Mesenchymal stem cell (in vitro differentiated cells and primary cell): ENCODE measurements at regions not wholly inside any gene's neighbourhood (a gene's known extent, or its start where the extent isn't known, plus 50 kb on each side); places are given as distances from the start of the nearest gene placed in this dataset.
"Not testable (repeated sequence)": the region's sequence is repeated elsewhere in the genome, so short reads cannot be mapped to it uniquely, and the experiment has no call there.

Experiments
- DNase-seq: peaks from one replicate; pipeline ENCODE4 v3.0.0-alpha.2; 2013
- H2AFZ ChIP-seq: one replicate; pipeline ENCODE4 v1.6.1; 2013; ENCODE audit warnings: low read depth, mild to moderate bottlenecking, control low read depth, inconsistent platforms, low read length, moderate library complexity
- H2AK5ac ChIP-seq: 2 replicates; pipeline ENCODE4 v1.6.1; 2013; ENCODE audit warnings: low read length, moderate library complexity, mild to moderate bottlenecking, inconsistent platforms; ENCODE audit not compliant: severe bottlenecking
- H2BK120ac ChIP-seq: one replicate; pipeline ENCODE4 v1.6.1; 2013; ENCODE audit warnings: low read depth, mild to moderate bottlenecking, inconsistent platforms, low read length, moderate library complexity
- H2BK12ac ChIP-seq, 2 experiments: one replicate each; pipeline ENCODE4 v1.6.1; 2013; ENCODE audit warnings: inconsistent platforms in 2 of 2, low read length in 2 of 2, mild to moderate bottlenecking in 2 of 2, moderate library complexity in 2 of 2, control low read depth in 1 of 2
- H2BK15ac ChIP-seq: one replicate; pipeline ENCODE4 v1.6.1; 2013; ENCODE audit warnings: mild to moderate bottlenecking, low read depth, inconsistent platforms; ENCODE audit not compliant: poor library complexity, severe bottlenecking
- H2BK5ac ChIP-seq: 2 replicates; pipeline ENCODE4 v1.6.1; 2013; ENCODE audit warnings: low read depth, mild to moderate bottlenecking, low read length, control low read depth, inconsistent platforms; ENCODE audit not compliant: poor library complexity, severe bottlenecking
- H3K14ac ChIP-seq, 2 experiments: one replicate each; pipeline ENCODE4 v1.6.1; 2013; ENCODE audit warnings: inconsistent platforms in 2 of 2, low read length in 2 of 2, control low read depth in 1 of 2, mild to moderate bottlenecking in 1 of 2, moderate library complexity in 1 of 2
- H3K18ac ChIP-seq, 2 experiments: one replicate each; pipeline ENCODE4 v1.6.1; 2013; ENCODE audit warnings: inconsistent platforms in 2 of 2, low read length in 2 of 2, control low read depth in 1 of 2, low read depth in 1 of 2, mild to moderate bottlenecking in 1 of 2
- H3K23ac ChIP-seq, 2 experiments: one replicate each; pipeline ENCODE4 v1.6.1; 2013; ENCODE audit warnings: inconsistent platforms in 2 of 2, low read length in 2 of 2, mild to moderate bottlenecking in 2 of 2, moderate library complexity in 2 of 2, control low read depth in 1 of 2
- H3K27ac ChIP-seq: 2 replicates; pipeline ENCODE4 v1.5.1; 2013; ENCODE audit warnings: mild to moderate bottlenecking, moderate library complexity, low read length, control low read depth, inconsistent platforms; ENCODE audit not compliant: poor library complexity, severe bottlenecking
- H3K27me3 ChIP-seq, 2 experiments: 2 replicates each; pipeline versions ENCODE4 v1.6.1 to v1.7.0; 2013; ENCODE audit warnings: low read length in 2 of 2, mild to moderate bottlenecking in 2 of 2, moderate library complexity in 2 of 2, control low read depth in 1 of 2, inconsistent platforms in 1 of 2; ENCODE audit not compliant: control insufficient read depth in 1 of 2, insufficient read depth in 1 of 2
- H3K36me3 ChIP-seq, 2 experiments: 2 replicates each; pipeline versions ENCODE4 v1.6.1 to v1.7.0; 2013; ENCODE audit warnings: low read length in 2 of 2, control low read depth in 1 of 2, inconsistent platforms in 1 of 2, low read depth in 1 of 2, mild to moderate bottlenecking in 1 of 2; ENCODE audit not compliant: insufficient read depth in 2 of 2, control insufficient read depth in 1 of 2
- H3K4ac ChIP-seq, 2 experiments: one replicate each; pipeline ENCODE4 v1.6.1; 2013; ENCODE audit warnings: inconsistent platforms in 2 of 2, low read length in 2 of 2, mild to moderate bottlenecking in 2 of 2, moderate library complexity in 2 of 2, control low read depth in 1 of 2, low read depth in 1 of 2
- H3K4me1 ChIP-seq: 2 replicates; pipeline ENCODE4 v1.6.1; 2013; ENCODE audit warnings: low read depth, low read length, control low read depth; ENCODE audit not compliant: control insufficient read depth, insufficient read depth
- H3K4me2 ChIP-seq: 2 replicates; pipeline ENCODE4 v1.6.1; 2013; ENCODE audit warnings: low read length, mild to moderate bottlenecking, inconsistent platforms; ENCODE audit not compliant: poor library complexity, severe bottlenecking
- H3K4me3 ChIP-seq, 2 experiments: 2 replicates each; pipeline versions ENCODE4 v1.5.1 to v1.7.0; 2013; ENCODE audit warnings: low read length in 2 of 2, mild to moderate bottlenecking in 2 of 2, control low read depth in 1 of 2, low read depth in 1 of 2; ENCODE audit not compliant: insufficient read depth in 1 of 2
- H3K79me1 ChIP-seq: replicated peaks from 2 replicates; pipeline ENCODE4 v1.6.1; 2013; ENCODE audit warnings: mild to moderate bottlenecking, control low read depth, low read length, inconsistent platforms; ENCODE audit not compliant: poor library complexity, severe bottlenecking
- H3K9ac ChIP-seq: 2 replicates; pipeline ENCODE4 v1.7.0; 2013; ENCODE audit warnings: mild to moderate bottlenecking, low read length, moderate library complexity
- H3K9me3 ChIP-seq: 2 replicates; pipeline ENCODE4 v1.7.0; 2013; ENCODE audit warnings: mild to moderate bottlenecking, low read length; ENCODE audit not compliant: control insufficient read depth
- H4K8ac ChIP-seq: one replicate; pipeline ENCODE4 v1.6.1; 2013; ENCODE audit warnings: inconsistent platforms, mild to moderate bottlenecking, low read length, moderate library complexity
- H4K91ac ChIP-seq: one replicate; pipeline ENCODE4 v1.6.1; 2013; ENCODE audit warnings: mild to moderate bottlenecking, low read length, inconsistent platforms
- WGBS: methylation state at CpG from one replicate; pipeline ENCODE4 v1.1.7; 2013; ENCODE audit warnings: mixed read lengths; 5-methylcytosine and 5-hydroxymethylcytosine counted together

- Histone ChIP-seq H3K4me1 (no peaks in the 10 kb centered on the region), H3K4ac (no peak overlapping the region), H3K14ac (no peak overlapping the region), H3K9ac (no peak overlapping the region), H2BK120ac (no peak overlapping the region), H2BK5ac (no peak overlapping the region), H3K18ac (no peak overlapping the region), H2AFZ (no peak overlapping the region), H3K23ac (no peak overlapping the region), H3K79me1 (no peaks in the 10 kb centered on the region), H4K91ac (no peak overlapping the region), H3K27me3 (no peaks in the 10 kb centered on the region), H4K8ac (no peak overlapping the region), H3K9me3 (no peaks in the 10 kb centered on the region), H2BK15ac (no peak overlapping the region), H3K36me3 (no peaks in the 10 kb centered on the region), H3K27ac (no peak overlapping the region), H2BK12ac (no peak overlapping the region), H2AK5ac (no peak overlapping the region), H3K4me3 (no peak overlapping the region), H3K4me2 (no peak overlapping the region)
- DNase-seq, result no peak
Observed at GRCh38 chr1:86641318-86641717, 63.1 kb upstream of the SH3GLB1 start.

- H2BK120ac ChIP-seq, H3K79me1 ChIP-seq, DNase-seq, H2AK5ac ChIP-seq, H2BK5ac ChIP-seq, H3K14ac ChIP-seq, H3K4me1 ChIP-seq, H2BK12ac ChIP-seq, H3K23ac ChIP-seq, H3K27me3 ChIP-seq, H3K9ac ChIP-seq, H3K4me3 ChIP-seq, H3K36me3 ChIP-seq, H3K18ac ChIP-seq, H3K9me3 ChIP-seq, H2BK15ac ChIP-seq, H3K27ac ChIP-seq, H4K8ac ChIP-seq, H3K4ac ChIP-seq, H3K4me2 ChIP-seq, H2AFZ ChIP-seq, H4K91ac ChIP-seq: not testable (repeated sequence)
- 94% methylated on average over 4 of the region's 5 CpGs for WGBS
Observed at GRCh38 chr1:86644655-86645054, 59.7 kb upstream of the SH3GLB1 start.

GRCh38 chr1:86645851-86646250, 58.5 kb upstream of the SH3GLB1 start:
- Histone ChIP-seq H3K79me1 (no peaks in the 10 kb centered on the region), H4K8ac (no peak overlapping the region), H2AFZ (no peak overlapping the region), H2AK5ac (no peak overlapping the region), H3K4me2 (no peak overlapping the region), H3K14ac (no peak overlapping the region), H3K4me1 (no peaks in the 10 kb centered on the region), H2BK15ac (no peak overlapping the region), H2BK5ac (no peak overlapping the region), H2BK120ac (no peak overlapping the region), H3K9me3 (no peaks in the 10 kb centered on the region), H3K23ac (no peak overlapping the region), H3K27ac (no peak overlapping the region), H3K18ac (no peak overlapping the region), H3K36me3 (no peaks in the 10 kb centered on the region), H4K91ac (no peak overlapping the region), H3K9ac (no peak overlapping the region), H2BK12ac (no peak overlapping the region), H3K27me3 (no peaks in the 10 kb centered on the region), H3K4ac (no peak overlapping the region), H3K4me3 (no peak overlapping the region)
- WGBS, result no CpG with 5 or more reads among the region's 3 CpGs
- DNase-seq, result no peak

GRCh38 chr1:86646256-86646655, 58.1 kb upstream of the SH3GLB1 start:
- H2AK5ac ChIP-seq, result no peak overlapping the region
- H3K27ac ChIP-seq, result no peak overlapping the region
- no peaks in the 10 kb centered on the region for H3K36me3 ChIP-seq
- no peak for DNase-seq
- no peak overlapping the region for H3K4ac ChIP-seq
- H2BK5ac ChIP-seq, result no peak overlapping the region
- no peak overlapping the region for H3K18ac ChIP-seq
- H3K4me1 ChIP-seq, result no peaks in the 10 kb centered on the region
- H2BK120ac ChIP-seq, result no peak overlapping the region
- H4K91ac ChIP-seq, result no peak overlapping the region
- H2AFZ ChIP-seq, result no peak overlapping the region
- H2BK15ac ChIP-seq, result no peak overlapping the region
- no peaks in the 10 kb centered on the region for H3K9me3 ChIP-seq
- no peak overlapping the region for H3K14ac ChIP-seq
- H3K27me3 ChIP-seq, result no peaks in the 10 kb centered on the region
- H3K4me2 ChIP-seq, result no peak overlapping the region
- H3K79me1 ChIP-seq, result no peaks in the 10 kb centered on the region
- no peak overlapping the region for H2BK12ac ChIP-seq
- no peak overlapping the region for H3K4me3 ChIP-seq
- WGBS, result 84% methylated on average over 3 of the region's 3 CpGs
- H3K23ac ChIP-seq, result no peak overlapping the region
- no peak overlapping the region for H4K8ac ChIP-seq
- H3K9ac ChIP-seq, result no peak overlapping the region
